Small intestine (tissue), 7 donors: ENCODE measurements at regions not wholly inside any gene's neighbourhood (a gene's known extent, or its start where the extent isn't known, plus 50 kb on each side); places are given as distances from the start of the nearest gene placed in this dataset.

Source experiments
- DNase-seq, 2 donors: peaks; one replicate each; pipeline versions ENCODE4 v3.0.0 to v3.0.0-alpha.2; 2013
- FAIRE-seq: peaks from 2 replicates; lab custom pipeline; 2012; peaks lifted over from hg19 to GRCh38; lab: Jason Lieb, UNC
- H3K27ac ChIP-seq, 3 donors: one replicate each; pipeline ENCODE4 v1.5.1; 2013; ENCODE audit warnings: low read length in 2 of 3, mild to moderate bottlenecking in 2 of 3, control low read depth in 1 of 3, inconsistent platforms in 1 of 3, low read depth in 1 of 3, moderate library complexity in 1 of 3
- H3K27me3 ChIP-seq, 3 donors: one replicate each; pipeline ENCODE4 v1.6.1; 2013; ENCODE audit warnings: low read length in 3 of 3, inconsistent platforms in 1 of 3; ENCODE audit not compliant: control insufficient read depth in 3 of 3, insufficient read depth in 3 of 3
- H3K36me3 ChIP-seq, 3 donors: one replicate each; pipeline ENCODE4 v1.6.1; 2013; ENCODE audit warnings: low read length in 3 of 3, inconsistent platforms in 1 of 3, low read depth in 1 of 3, mild to moderate bottlenecking in 1 of 3, moderate library complexity in 1 of 3; ENCODE audit not compliant: control insufficient read depth in 3 of 3, insufficient read depth in 2 of 3
- H3K4me1 ChIP-seq, 3 donors: one replicate each; pipeline ENCODE4 v1.6.1; 2013; ENCODE audit warnings: low read length in 2 of 3, inconsistent platforms in 1 of 3, low read depth in 1 of 3, mild to moderate bottlenecking in 1 of 3, moderate library complexity in 1 of 3; ENCODE audit not compliant: control insufficient read depth in 3 of 3, insufficient read depth in 2 of 3
- H3K4me3 ChIP-seq, 3 donors: one replicate each; pipeline ENCODE4 v1.5.1; 2013; ENCODE audit warnings: low read length in 3 of 3, control low read depth in 1 of 3, inconsistent platforms in 1 of 3, low read depth in 1 of 3, mild to moderate bottlenecking in 1 of 3, moderate library complexity in 1 of 3
- H3K9me3 ChIP-seq, 2 donors: one replicate each; pipeline ENCODE4 v1.6.1; 2013; ENCODE audit warnings: low read depth in 1 of 2, low read length in 1 of 2; ENCODE audit not compliant: control insufficient read depth in 2 of 2, insufficient read depth in 1 of 2
- WGBS, 3 donors: extraction: QIAGEN DNeasy Blood & Tissue Kit; methylation state at CpG; one replicate each; pipeline ENCODE4 v1.1.7; 2013; 5-methylcytosine and 5-hydroxymethylcytosine counted together
- donor health status: healthy with polysubstance abuse.
- donor health status: control.
- donor health status: control.
- donor health status: Bipolar disorder and iron deficiency.
- donor health status: healthy.

DNA sequence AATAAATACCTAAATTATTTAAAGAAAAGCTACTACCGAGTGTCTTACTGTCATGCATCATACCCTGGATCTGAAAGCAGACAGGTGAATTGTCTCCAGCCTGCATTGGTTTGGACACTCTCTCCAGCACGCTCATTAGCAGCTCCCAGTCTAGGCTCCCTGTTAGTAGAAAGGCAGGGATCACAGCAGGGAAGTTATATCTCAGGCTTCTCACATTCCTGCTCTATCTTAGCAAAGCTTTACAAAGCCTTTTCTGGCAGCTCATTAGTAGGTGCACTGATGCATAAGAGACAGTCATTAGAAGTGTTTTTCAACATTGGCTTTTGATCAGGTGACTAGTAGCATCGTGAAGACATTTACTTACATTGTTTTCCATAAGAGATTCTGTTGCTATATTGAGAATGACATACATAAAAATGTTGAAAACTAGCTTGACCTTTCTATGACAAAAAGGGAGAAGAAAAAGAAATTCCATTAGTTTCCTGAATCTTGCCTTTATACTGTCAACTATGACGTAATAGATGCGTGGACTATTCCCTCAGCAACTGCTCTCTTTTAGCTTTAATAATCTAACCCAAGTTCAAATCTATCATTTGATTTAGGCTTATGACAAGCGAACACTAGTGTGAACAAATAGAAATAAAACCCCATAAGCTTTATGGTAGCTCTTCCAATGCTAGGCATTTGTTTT lies 408.7 kb upstream of the KCNH7 start:
- DNase-seq (no peak), FAIRE-seq (no peak)
- no peaks in the 10 kb centered on the region for H3K9me3 ChIP-seq
- no peak overlapping the region for H3K27ac ChIP-seq
- no peaks in the 10 kb centered on the region for H3K36me3 ChIP-seq
- H3K27me3 ChIP-seq: no peaks in the 10 kb centered on the region
- WGBS, 3 donors: 53 to 67% (median 53%) methylated on average over 6 of the region's 6 CpGs
- H3K4me1 ChIP-seq: no peaks in the 10 kb centered on the region
- H3K4me3 ChIP-seq: no peak overlapping the region

DNA sequence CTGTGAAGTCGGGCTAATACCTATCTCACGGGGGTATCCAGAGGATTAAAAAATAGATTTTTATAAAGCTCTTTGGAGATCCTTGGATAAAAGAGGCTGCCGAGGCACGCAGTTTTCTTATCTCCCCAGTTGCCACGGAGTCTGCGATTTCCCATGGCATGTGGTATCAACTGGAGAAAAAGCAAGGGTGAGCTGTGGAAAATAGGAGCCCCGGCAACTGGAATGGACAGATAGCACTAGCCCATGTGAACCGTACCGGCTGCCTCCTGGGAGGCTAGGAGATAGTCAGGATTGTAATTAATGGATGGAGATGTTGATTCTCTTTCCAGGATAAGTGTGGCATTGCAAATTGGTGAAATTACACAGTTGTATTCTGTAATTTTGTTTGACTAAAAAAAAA lies 407.6 kb upstream of the KCNH7 start:
- H3K9me3 ChIP-seq: peaks cover 0 to 4% of the 10 kb centered on the region in 2 donors
- no peaks in the 10 kb centered on the region for H3K27me3 ChIP-seq
- 33 to 66% (median 48%) methylated on average over 9 of the region's 9 CpGs for WGBS, 3 donors
- DNase-seq (no peak), FAIRE-seq (no peak)
- H3K4me1 ChIP-seq: no peaks in the 10 kb centered on the region
- H3K4me3 ChIP-seq: no peak overlapping the region
- no peaks in the 10 kb centered on the region for H3K36me3 ChIP-seq
- no peak overlapping the region for H3K27ac ChIP-seq

DNA sequence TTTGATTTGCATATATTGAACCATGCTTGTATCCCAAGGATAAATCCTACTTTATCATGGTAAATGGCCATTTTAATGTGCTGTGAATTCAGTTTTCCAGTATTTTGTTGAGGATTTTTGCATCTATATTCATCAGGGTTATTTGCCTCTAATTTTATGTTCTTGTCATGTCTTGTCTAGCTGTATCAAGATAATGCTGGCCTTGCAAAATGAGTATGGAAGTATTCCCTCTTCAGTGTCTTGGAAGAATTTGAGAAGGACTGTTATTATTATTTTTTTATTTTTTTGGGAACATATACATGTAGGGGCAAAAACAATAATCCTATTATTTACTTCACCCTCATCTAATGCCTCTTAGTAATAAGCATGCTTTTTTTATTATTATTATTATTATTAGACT lies 398.0 kb upstream of the KCNH7 start:
- H3K9me3 ChIP-seq: peaks cover 0 to 17% of the 10 kb centered on the region in 2 donors
- DNase-seq (no peak), FAIRE-seq (no peak)
- no peaks in the 10 kb centered on the region for H3K27me3 ChIP-seq
- no peaks in the 10 kb centered on the region for H3K36me3 ChIP-seq
- H3K27ac ChIP-seq: no peak overlapping the region
- no peak overlapping the region for H3K4me3 ChIP-seq
- H3K4me1 ChIP-seq: no peaks in the 10 kb centered on the region

DNA sequence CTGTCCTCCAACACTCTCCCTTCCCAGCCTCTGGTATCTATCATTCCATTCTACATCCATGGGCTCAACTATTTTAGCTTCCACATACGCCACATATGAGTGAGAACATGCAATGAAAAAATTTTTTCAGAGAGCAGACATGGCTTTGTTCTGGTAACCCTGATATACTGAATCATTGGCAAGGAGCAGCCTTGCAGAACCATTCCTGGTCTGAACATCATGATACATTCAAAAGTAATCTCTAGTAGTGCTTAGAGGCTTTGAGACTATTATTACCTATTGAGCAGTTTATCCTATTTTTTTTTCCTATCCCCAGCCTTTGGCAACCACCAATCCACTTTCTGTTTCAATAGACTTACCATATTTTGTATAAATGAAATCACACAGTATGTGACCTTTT lies 393.1 kb upstream of the KCNH7 start:
- DNase-seq (no peak), FAIRE-seq (no peak)
- no peaks in the 10 kb centered on the region for H3K4me1 ChIP-seq
- no peaks in the 10 kb centered on the region for H3K9me3 ChIP-seq
- H3K27me3 ChIP-seq: no peaks in the 10 kb centered on the region
- WGBS, 3 donors: 84 to 89% (median 89%) methylated on average over 1 of the region's 1 CpG
- no peaks in the 10 kb centered on the region for H3K36me3 ChIP-seq
- H3K27ac ChIP-seq: no peak overlapping the region
- no peak overlapping the region for H3K4me3 ChIP-seq

DNA sequence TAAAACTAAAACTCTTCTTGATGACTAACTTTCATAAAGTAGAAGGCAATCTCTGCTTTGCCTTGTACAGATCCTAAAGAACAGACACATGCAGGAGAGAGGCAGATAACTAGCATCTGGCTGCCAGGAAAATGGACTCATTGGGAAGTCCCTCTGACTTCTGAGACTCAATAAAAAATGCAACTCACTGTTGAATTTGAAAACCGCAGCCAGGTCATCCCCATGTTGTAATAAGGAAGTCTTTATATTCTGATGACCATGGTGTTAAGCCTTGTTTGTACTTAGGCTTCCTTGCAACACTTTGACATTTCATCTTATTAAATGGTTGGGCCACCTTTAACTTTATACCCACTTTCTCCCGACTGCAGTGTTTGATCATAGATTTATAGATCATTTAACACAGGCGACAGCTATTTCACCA lies 375.1 kb upstream of the KCNH7 start:
- H3K4me3 ChIP-seq: no peak overlapping the region
- no peaks in the 10 kb centered on the region for H3K36me3 ChIP-seq
- H3K27ac ChIP-seq: no peak overlapping the region
- FAIRE-seq (no peak), DNase-seq (no peak)
- H3K9me3 ChIP-seq: no peaks in the 10 kb centered on the region
- WGBS, 3 donors: 69 to 87% (median 73%) methylated on average over 3 of the region's 3 CpGs
- H3K4me1 ChIP-seq: no peaks in the 10 kb centered on the region
- H3K27me3 ChIP-seq: no peaks in the 10 kb centered on the region

DNA sequence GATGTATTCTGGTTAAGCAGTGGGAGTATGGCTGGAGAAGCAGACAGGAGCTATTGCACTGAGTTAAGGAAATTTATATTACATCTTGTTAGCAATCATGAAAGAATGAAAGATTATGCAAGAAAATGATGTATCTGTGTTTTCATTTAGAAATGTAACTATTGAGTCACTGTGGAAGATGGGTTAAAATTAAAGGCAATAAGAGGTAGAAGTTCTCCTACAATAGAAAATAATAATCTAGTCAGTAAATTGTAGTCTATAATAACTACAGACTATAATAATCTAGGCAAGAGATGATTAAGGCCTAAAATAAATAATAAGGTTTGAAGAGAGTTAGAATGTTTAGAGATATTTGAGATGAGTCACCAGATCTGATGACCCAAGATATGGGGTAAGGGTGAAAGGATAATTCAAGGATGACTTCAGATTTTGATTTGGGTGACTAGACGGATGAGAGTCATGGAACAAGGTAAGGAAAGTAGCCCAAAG lies 371.9 kb upstream of the KCNH7 start:
- WGBS, 3 donors: 63 to 82% (median 79%) methylated on average over 1 of the region's 1 CpG
- Histone ChIP-seq H3K27me3 (no peaks in the 10 kb centered on the region), H3K4me3 (no peak overlapping the region), H3K9me3 (no peaks in the 10 kb centered on the region), H3K4me1 (no peaks in the 10 kb centered on the region), H3K36me3 (no peaks in the 10 kb centered on the region), H3K27ac (no peak overlapping the region)
- DNase-seq (no peak), FAIRE-seq (no peak)

DNA sequence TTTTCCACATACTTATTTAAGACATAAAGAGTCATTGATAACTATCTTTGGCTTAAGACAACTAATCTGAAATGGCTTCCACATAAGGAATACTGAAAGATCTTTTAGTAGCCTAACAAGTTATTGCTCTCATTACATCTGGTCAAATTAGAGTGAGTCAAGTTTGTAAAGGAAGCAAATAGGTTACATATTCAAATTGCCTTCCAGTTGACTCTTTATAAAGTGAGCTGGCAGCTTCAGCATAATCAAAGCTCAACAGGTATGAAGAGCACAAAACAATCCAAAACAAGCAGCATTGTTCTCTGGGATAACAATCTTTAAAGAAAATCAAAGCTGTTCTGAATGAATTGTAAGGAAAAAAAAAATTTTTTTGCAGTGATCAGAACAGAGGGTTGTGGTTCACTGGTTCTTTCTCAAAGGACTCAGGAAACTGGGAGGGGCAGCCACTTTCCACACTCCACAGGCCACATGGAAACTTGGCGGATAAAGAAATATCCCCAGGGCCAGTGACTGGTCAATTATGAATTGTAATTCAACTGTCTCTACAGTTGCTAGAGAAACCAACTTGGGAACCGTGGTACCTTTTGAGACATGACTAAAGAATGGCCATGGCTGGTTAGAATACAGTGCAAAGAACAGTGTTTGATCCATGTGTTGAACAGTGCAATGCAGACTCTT lies 369.3 kb upstream of the KCNH7 start:
- H3K4me3 ChIP-seq: no peak overlapping the region
- WGBS, 3 donors: 83 to 89% (median 89%) methylated on average over 2 of the region's 2 CpGs
- H3K27me3 ChIP-seq: no peaks in the 10 kb centered on the region
- no peaks in the 10 kb centered on the region for H3K36me3 ChIP-seq
- FAIRE-seq (no peak), DNase-seq (no peak)
- H3K4me1 ChIP-seq: no peaks in the 10 kb centered on the region
- H3K9me3 ChIP-seq: no peaks in the 10 kb centered on the region
- no peak overlapping the region for H3K27ac ChIP-seq

DNA sequence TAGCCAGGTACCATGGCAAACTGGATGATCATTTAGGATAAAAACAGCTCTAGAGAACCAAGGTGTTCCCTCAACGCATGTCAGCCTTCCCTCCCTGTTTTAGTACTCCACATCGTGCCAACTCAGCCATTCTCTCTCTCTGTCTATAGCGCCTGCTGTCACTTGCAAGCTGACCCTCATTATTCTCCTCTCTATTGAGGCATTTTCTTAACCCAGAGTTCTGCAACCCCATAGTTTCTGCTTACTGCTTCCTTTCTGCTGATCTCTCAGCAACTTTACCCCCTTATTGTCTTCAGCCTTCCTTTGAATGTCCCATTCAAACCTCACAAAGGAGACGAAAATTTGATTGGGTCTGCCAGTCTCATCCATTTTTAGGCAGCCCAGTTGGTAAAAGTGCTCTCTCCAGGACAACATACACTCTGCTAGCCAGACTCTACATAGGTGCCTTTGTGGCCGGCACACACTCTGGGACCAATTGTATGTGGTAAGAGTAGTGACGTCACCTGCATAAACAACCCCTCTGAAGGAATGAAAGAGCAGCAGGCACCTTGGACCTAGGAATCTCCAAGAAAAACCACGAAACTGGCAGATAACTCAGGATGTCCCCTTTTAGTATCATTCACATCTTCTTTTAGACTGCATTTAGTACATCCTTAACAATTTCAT lies 367.2 kb upstream of the KCNH7 start:
- no peak overlapping the region for H3K4me3 ChIP-seq
- no peak for FAIRE-seq
- DNase-seq: no peak
- H3K9me3 ChIP-seq: no peaks in the 10 kb centered on the region
- no peaks in the 10 kb centered on the region for H3K36me3 ChIP-seq
- WGBS, 3 donors: 65 to 70% (median 65%) methylated on average over 7 of the region's 7 CpGs
- no peak overlapping the region for H3K27ac ChIP-seq
- H3K27me3 ChIP-seq: no peaks in the 10 kb centered on the region
- H3K4me1 ChIP-seq: no peaks in the 10 kb centered on the region
